SK-N-SH (cell line): ENCODE measurements at regions not wholly inside any gene's neighbourhood (a gene's known extent, or its start where the extent isn't known, plus 50 kb on each side); places are given as distances from the start of the nearest gene placed in this dataset.

Experiments
- CTCF ChIA-PET: fragments of 300-600, 350-600 bp; formaldehyde crosslinking; extraction: SDS; loops from one replicate; lab custom pipeline; 2021; lab: Yijun Ruan, JAX
- POLR2A ChIA-PET: fragments of 350-600 bp; sonication (Branson Sonifier 250); formaldehyde crosslinking; extraction: SDS; loops from one replicate; lab custom pipeline; 2020; ENCODE audit warnings: antibody characterized with exemption, inconsistent platforms; lab: Yijun Ruan, JAX
- DNase-seq: peaks from one replicate; pipeline ENCODE4 v3.0.0; 2012
- H2AFZ ChIP-seq: fragments of 200-600 bp; sonication (generic); 2 replicates; pipeline ENCODE4 v1.8.1; 2016; ENCODE audit warnings: antibody characterized with exemption, mild to moderate bottlenecking, low read depth
- H3F3A ChIP-seq: fragments of 200-600 bp; sonication (generic); replicated peaks from 2 replicates; pipeline ENCODE3; 2016; ENCODE audit warnings: antibody characterized with exemption, mild to moderate bottlenecking; ENCODE audit not compliant: insufficient read depth
- H3K27ac ChIP-seq, 2 experiments: fragments of 200-500 bp in 1 of 2; fragments of 200-600 bp in 1 of 2; sonication (Bioruptor generic) in 1 of 2; sonication (generic), shearing (Covaris generic) in 1 of 2; 2 replicates each; pipeline versions ENCODE4 v1.5.1 to v1.6.1; 2014 to 2016; ENCODE audit warnings: low read depth in 2 of 2, inconsistent platforms in 1 of 2, low read length in 1 of 2, mild to moderate bottlenecking in 1 of 2, mixed read lengths in 1 of 2
- H3K27me3 ChIP-seq: fragments of 200-600 bp; sonication (generic), shearing (Covaris generic); 2 replicates; pipeline ENCODE4 v1.6.1; 2016; ENCODE audit warnings: mixed run types; ENCODE audit not compliant: insufficient read depth
- H3K36me3 ChIP-seq, 2 experiments: fragments of 200-500 bp in 1 of 2; fragments of 200-600 bp in 1 of 2; sonication (Bioruptor generic) in 1 of 2; sonication (generic) in 1 of 2; replicated peaks in 1 of 2; 2 replicates each; pipeline versions ENCODE3 to v1.5.1; 2014 to 2016; ENCODE audit warnings: low read length in 1 of 2, mild to moderate bottlenecking in 1 of 2; ENCODE audit not compliant: insufficient read depth in 2 of 2, control insufficient read depth in 1 of 2
- H3K4me1 ChIP-seq, 2 experiments: fragments of 200-500 bp in 1 of 2; fragments of 200-600 bp in 1 of 2; sonication (Bioruptor generic) in 1 of 2; sonication (generic), shearing (Covaris generic) in 1 of 2; 2 replicates each; pipeline versions ENCODE4 v1.5.1 to v1.6.1; 2014 to 2016; ENCODE audit warnings: low read depth in 1 of 2, low read length in 1 of 2, mixed run types in 1 of 2; ENCODE audit not compliant: insufficient read depth in 2 of 2, control insufficient read depth in 1 of 2
- H3K4me2 ChIP-seq: fragments of 200-600 bp; sonication (generic), shearing (Covaris generic); 2 replicates; pipeline ENCODE4 v1.6.1; 2017; ENCODE audit warnings: mixed run types
- H3K4me3 ChIP-seq, 2 experiments: fragments of 200-500 bp in 1 of 2; fragments of 200-600 bp in 1 of 2; sonication (Bioruptor generic) in 1 of 2; sonication (generic), shearing (Covaris generic) in 1 of 2; 2 replicates each; pipeline versions ENCODE4 v1.5.1 to v1.8.1; 2014 to 2016; ENCODE audit warnings: low read depth in 2 of 2, inconsistent platforms in 1 of 2, low read length in 1 of 2, mild to moderate bottlenecking in 1 of 2, mixed read lengths in 1 of 2, moderate library complexity in 1 of 2
- H3K79me2 ChIP-seq: fragments of 200-600 bp; sonication (generic); 2 replicates; pipeline ENCODE4 v1.8.1; 2017; ENCODE audit warnings: mild to moderate bottlenecking; ENCODE audit not compliant: insufficient read depth
- H3K9ac ChIP-seq: fragments of 200-600 bp; sonication (generic); 2 replicates; pipeline ENCODE4 v1.6.1; 2017; ENCODE audit warnings: mixed run types
- H3K9me2 ChIP-seq: fragments of 200-600 bp; sonication (generic); 2 replicates; pipeline ENCODE4 v1.6.1; 2017; ENCODE audit warnings: mixed run types
- H3K9me3 ChIP-seq: fragments of 200-600 bp; sonication (generic); 2 replicates; pipeline ENCODE4 v1.6.1; 2017; ENCODE audit warnings: mixed run types, mild to moderate bottlenecking, moderate library complexity
- H4K20me1 ChIP-seq: fragments of 200-600 bp; sonication (generic); 2 replicates; pipeline ENCODE4 v1.6.1; 2017; ENCODE audit warnings: mild to moderate bottlenecking, mixed run types; ENCODE audit not compliant: insufficient read depth
- ELF1 ChIP-seq: IDR thresholded peaks from 2 replicates; pipeline ENCODE4 v1.4.0; 2012
- EP300 ChIP-seq, 2 experiments: IDR thresholded peaks; 2 replicates each; pipeline versions ENCODE4 v1.4.0 to v1.6.1; 2012; ENCODE audit warnings: borderline replicate concordance in 1 of 2, low read depth in 1 of 2, low read length in 1 of 2
- FOXJ3 ChIP-seq: sonication (generic); formaldehyde crosslinking; IDR thresholded peaks from 2 replicates; pipeline ENCODE4 v1.5.1; 2020; ENCODE audit warnings: mild to moderate bottlenecking, missing genetic modification reagents
- FOXM1 ChIP-seq: IDR thresholded peaks from 2 replicates; pipeline ENCODE4 v1.4.0; 2012; ENCODE audit warnings: low read depth, mild to moderate bottlenecking
- NFIC ChIP-seq: IDR thresholded peaks from 2 replicates; pipeline ENCODE4 v1.4.0; 2012; ENCODE audit warnings: borderline replicate concordance
- POLR2AphosphoS5 ChIP-seq: IDR thresholded peaks from 2 replicates; pipeline ENCODE4 v1.6.1; 2012; ENCODE audit warnings: low read depth, low read length
- RXRA ChIP-seq: IDR thresholded peaks from 2 replicates; pipeline ENCODE4 v1.4.0; 2012; ENCODE audit warnings: low read depth, mild to moderate bottlenecking, borderline replicate concordance
- SIN3A ChIP-seq: IDR thresholded peaks from 2 replicates; pipeline ENCODE4 v1.6.1; 2012; ENCODE audit warnings: low read depth, mild to moderate bottlenecking, low read length, moderate library complexity, borderline replicate concordance
- USF2 ChIP-seq: fragments of 150-350 bp; IDR thresholded peaks from 2 replicates; pipeline ENCODE4 v1.6.1; 2017; ENCODE audit warnings: antibody characterized with exemption, low read length, low read depth, borderline replicate concordance
- YY1 ChIP-seq: IDR thresholded peaks from 2 replicates; pipeline ENCODE4 v1.4.0; 2012; ENCODE audit warnings: low read depth, mild to moderate bottlenecking
- whole genome bisulfite sequencing: methylation state at CpG from one replicate; pipeline ENCODE4 v1.1.6; 2017; ENCODE audit warnings: low lambda C conversion rate; 5-methylcytosine and 5-hydroxymethylcytosine counted together
- TF ChIP-seq, protein P1 (sequence below): IDR thresholded peaks from 2 replicates; pipeline ENCODE4 v1.4.0; 2012; ENCODE audit warnings: low read depth, borderline replicate concordance
- TF ChIP-seq, protein P2 (sequence below): fragments of 200-600 bp; sonication (generic); IDR thresholded peaks from 2 replicates; pipeline ENCODE4 v1.6.1; 2017; ENCODE audit warnings: antibody characterized with exemption, mild to moderate bottlenecking, moderate library complexity

DNA sequence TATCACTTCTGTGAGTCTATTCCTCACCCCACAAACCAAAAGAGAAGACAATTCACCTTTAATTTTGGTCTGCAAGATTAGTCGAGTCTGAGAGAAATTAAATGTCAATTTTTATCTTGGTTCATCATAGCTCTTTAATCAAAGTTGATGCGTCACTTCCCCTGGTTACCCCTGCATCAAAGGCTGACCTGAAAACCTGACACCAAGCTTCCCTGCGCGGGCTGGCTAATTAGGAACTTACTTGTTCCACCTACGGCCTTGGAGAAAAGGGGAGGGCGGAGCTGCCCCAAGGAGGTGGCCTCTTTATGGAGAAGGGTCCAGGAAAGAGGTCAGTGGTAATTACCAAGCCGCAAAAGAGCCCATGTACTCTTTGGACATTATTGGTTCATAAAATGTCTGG, 218.4 kb downstream of the ARRDC4 start (continued):
- TF ChIP-seq USF2 (no peak), POLR2AphosphoS5 (no peak), SIN3A (no peak), EP300 (IDR thresholded peaks at IDR 0.05; ENCODE audit: borderline replicate concordance in 1 of 2, low read depth in 1 of 2, low read length in 1 of 2) (no peak), RXRA (no peak), YY1 (no peak)
- TF ChIP-seq, protein P1, sequence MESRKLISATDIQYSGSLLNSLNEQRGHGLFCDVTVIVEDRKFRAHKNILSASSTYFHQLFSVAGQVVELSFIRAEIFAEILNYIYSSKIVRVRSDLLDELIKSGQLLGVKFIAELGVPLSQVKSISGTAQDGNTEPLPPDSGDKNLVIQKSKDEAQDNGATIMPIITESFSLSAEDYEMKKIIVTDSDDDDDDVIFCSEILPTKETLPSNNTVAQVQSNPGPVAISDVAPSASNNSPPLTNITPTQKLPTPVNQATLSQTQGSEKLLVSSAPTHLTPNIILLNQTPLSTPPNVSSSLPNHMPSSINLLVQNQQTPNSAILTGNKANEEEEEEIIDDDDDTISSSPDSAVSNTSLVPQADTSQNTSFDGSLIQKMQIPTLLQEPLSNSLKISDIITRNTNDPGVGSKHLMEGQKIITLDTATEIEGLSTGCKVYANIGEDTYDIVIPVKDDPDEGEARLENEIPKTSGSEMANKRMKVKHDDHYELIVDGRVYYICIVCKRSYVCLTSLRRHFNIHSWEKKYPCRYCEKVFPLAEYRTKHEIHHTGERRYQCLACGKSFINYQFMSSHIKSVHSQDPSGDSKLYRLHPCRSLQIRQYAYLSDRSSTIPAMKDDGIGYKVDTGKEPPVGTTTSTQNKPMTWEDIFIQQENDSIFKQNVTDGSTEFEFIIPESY = no peak
- TF ChIP-seq, protein P2, sequence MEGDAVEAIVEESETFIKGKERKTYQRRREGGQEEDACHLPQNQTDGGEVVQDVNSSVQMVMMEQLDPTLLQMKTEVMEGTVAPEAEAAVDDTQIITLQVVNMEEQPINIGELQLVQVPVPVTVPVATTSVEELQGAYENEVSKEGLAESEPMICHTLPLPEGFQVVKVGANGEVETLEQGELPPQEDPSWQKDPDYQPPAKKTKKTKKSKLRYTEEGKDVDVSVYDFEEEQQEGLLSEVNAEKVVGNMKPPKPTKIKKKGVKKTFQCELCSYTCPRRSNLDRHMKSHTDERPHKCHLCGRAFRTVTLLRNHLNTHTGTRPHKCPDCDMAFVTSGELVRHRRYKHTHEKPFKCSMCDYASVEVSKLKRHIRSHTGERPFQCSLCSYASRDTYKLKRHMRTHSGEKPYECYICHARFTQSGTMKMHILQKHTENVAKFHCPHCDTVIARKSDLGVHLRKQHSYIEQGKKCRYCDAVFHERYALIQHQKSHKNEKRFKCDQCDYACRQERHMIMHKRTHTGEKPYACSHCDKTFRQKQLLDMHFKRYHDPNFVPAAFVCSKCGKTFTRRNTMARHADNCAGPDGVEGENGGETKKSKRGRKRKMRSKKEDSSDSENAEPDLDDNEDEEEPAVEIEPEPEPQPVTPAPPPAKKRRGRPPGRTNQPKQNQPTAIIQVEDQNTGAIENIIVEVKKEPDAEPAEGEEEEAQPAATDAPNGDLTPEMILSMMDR = no peak

DNA sequence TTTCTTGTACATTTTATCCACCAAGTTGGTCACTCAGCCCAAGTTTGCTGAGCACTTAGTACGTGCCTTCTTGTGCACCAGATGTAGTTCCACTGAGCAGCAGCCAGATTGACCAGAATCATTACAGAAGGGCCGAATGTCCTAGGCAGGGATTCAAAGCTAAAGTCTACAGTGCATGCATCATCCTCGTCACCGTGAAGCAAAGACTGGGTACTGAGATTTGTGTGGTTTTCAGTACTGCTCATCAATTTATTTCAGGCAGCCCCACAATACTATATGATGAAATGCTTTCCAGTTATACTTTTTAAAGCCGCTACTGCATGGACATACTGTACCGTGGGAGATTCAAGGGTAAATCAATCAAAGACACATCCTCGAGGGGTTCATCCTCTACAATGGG, 227.0 kb downstream of the ARRDC4 start:
- WGBS = 6% methylated on average over 7 of the region's 7 CpGs
- Histone ChIP-seq H3F3A (no peaks in the 10 kb centered on the region), H3K4me3 (no peak overlapping the region), H3K9ac (no peak overlapping the region), H3K79me2 (no peaks in the 10 kb centered on the region), H3K4me1 (no peaks in the 10 kb centered on the region), H3K27ac (no peak overlapping the region), H3K36me3 (no peaks in the 10 kb centered on the region), H4K20me1 (no peaks in the 10 kb centered on the region), H2AFZ (no peak overlapping the region), H3K27me3 (peaks cover 17% of the 10 kb centered on the region; the same call in 1 of the 2 replicates), H3K9me3 (no peaks in the 10 kb centered on the region), H3K4me2 (no peak overlapping the region), H3K9me2 (no peaks in the 10 kb centered on the region)
- DNase-seq = no peak
- ChIA-PET POLR2A (no interaction called here), CTCF (no interaction called here)
- TF ChIP-seq ELF1 = no peak
- TF ChIP-seq NFIC = no peak

DNA sequence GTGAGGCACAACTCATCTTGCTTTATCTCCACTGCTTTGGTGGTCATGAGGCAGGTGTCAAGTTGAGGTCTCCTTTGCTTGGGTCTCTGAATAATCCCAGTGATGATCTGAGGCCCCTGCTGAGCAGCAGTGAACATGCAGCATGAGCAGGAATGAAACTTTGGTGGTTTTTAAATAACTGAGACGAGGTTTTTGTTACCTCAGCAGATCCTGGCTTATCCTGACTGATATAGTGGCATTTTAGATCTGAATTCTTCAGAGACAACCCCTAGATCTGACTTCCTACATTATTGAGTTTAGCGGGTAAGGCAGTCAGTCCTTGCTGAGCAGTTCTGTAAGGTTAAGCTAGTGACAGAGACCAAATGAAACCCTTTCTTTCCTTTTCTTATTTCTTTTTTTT, 230.4 kb downstream of the ARRDC4 start:
- H3K9me2 ChIP-seq = no peaks in the 10 kb centered on the region
- H3K36me3 ChIP-seq = no peaks in the 10 kb centered on the region
- no peaks in the 10 kb centered on the region for H3K4me1 ChIP-seq
- no peaks in the 10 kb centered on the region for H3F3A ChIP-seq
- ChIA-PET CTCF (no interaction called here), POLR2A (no interaction called here)
- TF ChIP-seq FOXJ3 (no peak), YY1 (no peak), FOXM1 (no peak)
- H2AFZ ChIP-seq = no peak overlapping the region
- peaks cover 38% of the 10 kb centered on the region; the same call in 1 of the 2 replicates for H3K27me3 ChIP-seq
- H3K9me3 ChIP-seq = no peaks in the 10 kb centered on the region
- no peaks in the 10 kb centered on the region for H4K20me1 ChIP-seq
- H3K9ac ChIP-seq = no peak overlapping the region
- no peak overlapping the region for H3K27ac ChIP-seq
- H3K4me2 ChIP-seq = no peak overlapping the region
- 22% methylated on average over 2 of the region's 2 CpGs for WGBS
- DNase-seq = no peak
- H3K79me2 ChIP-seq = no peaks in the 10 kb centered on the region
- no peak overlapping the region for H3K4me3 ChIP-seq
